MM.1S (cell line): ENCODE measurements at regions not wholly inside any gene's neighbourhood (a gene's known extent, or its start where the extent isn't known, plus 50 kb on each side); places are given as distances from the start of the nearest gene placed in this dataset.

Experiments
- DNase-seq: peaks from one replicate; pipeline ENCODE4 v3.0.0-alpha.2; 2015
- H2AFZ ChIP-seq: fragments of 300-600 bp; sonication (generic); 2 replicates; pipeline ENCODE4 v1.6.0; 2016; ENCODE audit warnings: antibody characterized with exemption, low read length
- H3F3A ChIP-seq: fragments of 300-600 bp; sonication (generic); 2 replicates; pipeline ENCODE4 v1.6.1; 2016; ENCODE audit warnings: mild to moderate bottlenecking, antibody characterized with exemption, low read length, moderate library complexity, mixed read lengths; ENCODE audit not compliant: insufficient read depth
- H3K27ac ChIP-seq: fragments of 300-600 bp; sonication (generic); 2 replicates; pipeline ENCODE4 v1.5.1; 2016; ENCODE audit warnings: mild to moderate bottlenecking, low read length
- H3K27me3 ChIP-seq: fragments of 300-600 bp; sonication (generic); replicated peaks from 2 replicates; pipeline ENCODE4 v1.6.0; 2016; ENCODE audit warnings: low read length; ENCODE audit not compliant: insufficient read depth
- H3K36me3 ChIP-seq: fragments of 300-600 bp; sonication (generic); replicated peaks from 2 replicates; pipeline ENCODE4 v1.6.1; 2016; ENCODE audit warnings: mild to moderate bottlenecking, low read length, mixed read lengths; ENCODE audit not compliant: insufficient read depth
- H3K4me1 ChIP-seq: fragments of 300-600 bp; sonication (generic); 2 replicates; pipeline ENCODE4 v1.6.1; 2016; ENCODE audit warnings: low read length, mixed read lengths
- H3K4me2 ChIP-seq: fragments of 300-600 bp; sonication (generic); 2 replicates; pipeline ENCODE4 v1.6.0; 2016; ENCODE audit warnings: low read depth, low read length
- H3K4me3 ChIP-seq: fragments of 300-600 bp; sonication (generic); 2 replicates; pipeline ENCODE4 v1.5.1; 2016; ENCODE audit warnings: low read length, mixed read lengths
- H3K79me2 ChIP-seq: fragments of 300-600 bp; sonication (generic); 2 replicates; pipeline ENCODE4 v1.6.1; 2016; ENCODE audit warnings: mixed run types, low read length, mixed read lengths
- H3K9ac ChIP-seq: fragments of 300-600 bp; sonication (generic); 2 replicates; pipeline ENCODE4 v1.6.1; 2016; ENCODE audit warnings: low read length, mixed read lengths
- H3K9me2 ChIP-seq: fragments of 300-600 bp; sonication (generic); replicated peaks from 2 replicates; pipeline ENCODE4 v1.6.1; 2016; ENCODE audit warnings: mild to moderate bottlenecking, low read length, mixed read lengths; ENCODE audit not compliant: insufficient read depth
- H3K9me3 ChIP-seq: fragments of 300-600 bp; sonication (generic); replicated peaks from 2 replicates; pipeline ENCODE4 v1.6.1; 2016; ENCODE audit warnings: mild to moderate bottlenecking, low read length, mixed read lengths; ENCODE audit not compliant: insufficient read depth
- H4K20me1 ChIP-seq: fragments of 300-600 bp; sonication (generic); 2 replicates; pipeline ENCODE4 v1.6.1; 2016; ENCODE audit warnings: mild to moderate bottlenecking, low read length, moderate library complexity, mixed read lengths; ENCODE audit not compliant: insufficient read depth
- EZH2 ChIP-seq: fragments of 300-600 bp; sonication (generic); optimal IDR thresholded peaks from 2 replicates; pipeline ENCODE3; 2017; ENCODE audit warnings: low read depth, mild to moderate bottlenecking, antibody characterized with exemption, low read length, mixed read lengths
- EZH2phosphoT487 ChIP-seq: fragments of 300-600 bp; sonication (generic); IDR thresholded peaks from 2 replicates; pipeline ENCODE4 v1.6.1; 2018; ENCODE audit warnings: antibody characterized with exemption, low read length
- TF ChIP-seq, protein P1 (sequence below): fragments of 300-600 bp; sonication (generic); IDR thresholded peaks from 2 replicates; pipeline ENCODE4 v1.5.1; 2016; ENCODE audit warnings: antibody characterized with exemption, low read length, mixed read lengths

DNA sequence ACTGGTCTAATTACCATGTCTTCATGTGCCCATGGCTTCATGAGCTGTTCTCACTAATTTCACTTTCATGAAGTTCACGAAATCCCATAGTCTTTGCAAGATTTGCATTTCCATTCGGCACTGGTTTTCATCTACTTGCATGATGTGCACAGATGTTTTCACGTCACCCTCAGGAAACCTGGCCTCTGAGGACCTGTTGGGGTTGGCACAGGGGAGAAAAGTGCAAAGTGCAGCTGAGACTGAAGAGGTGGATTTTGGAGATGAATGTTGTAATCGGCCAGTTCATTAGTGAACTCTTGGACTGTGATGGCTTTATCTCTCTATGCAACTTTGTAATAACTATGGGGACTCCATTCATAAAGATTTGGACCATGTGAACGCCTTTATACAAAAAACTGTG is 80.2 kb upstream of the SULF2 start:
- no peak overlapping the region for H3K4me3 ChIP-seq
- H3K36me3 ChIP-seq: no peaks in the 10 kb centered on the region
- H3K4me1 ChIP-seq: no peaks in the 10 kb centered on the region
- TF ChIP-seq EZH2phosphoT487 (no peak), EZH2 (no peak)
- TF ChIP-seq, protein P1, sequence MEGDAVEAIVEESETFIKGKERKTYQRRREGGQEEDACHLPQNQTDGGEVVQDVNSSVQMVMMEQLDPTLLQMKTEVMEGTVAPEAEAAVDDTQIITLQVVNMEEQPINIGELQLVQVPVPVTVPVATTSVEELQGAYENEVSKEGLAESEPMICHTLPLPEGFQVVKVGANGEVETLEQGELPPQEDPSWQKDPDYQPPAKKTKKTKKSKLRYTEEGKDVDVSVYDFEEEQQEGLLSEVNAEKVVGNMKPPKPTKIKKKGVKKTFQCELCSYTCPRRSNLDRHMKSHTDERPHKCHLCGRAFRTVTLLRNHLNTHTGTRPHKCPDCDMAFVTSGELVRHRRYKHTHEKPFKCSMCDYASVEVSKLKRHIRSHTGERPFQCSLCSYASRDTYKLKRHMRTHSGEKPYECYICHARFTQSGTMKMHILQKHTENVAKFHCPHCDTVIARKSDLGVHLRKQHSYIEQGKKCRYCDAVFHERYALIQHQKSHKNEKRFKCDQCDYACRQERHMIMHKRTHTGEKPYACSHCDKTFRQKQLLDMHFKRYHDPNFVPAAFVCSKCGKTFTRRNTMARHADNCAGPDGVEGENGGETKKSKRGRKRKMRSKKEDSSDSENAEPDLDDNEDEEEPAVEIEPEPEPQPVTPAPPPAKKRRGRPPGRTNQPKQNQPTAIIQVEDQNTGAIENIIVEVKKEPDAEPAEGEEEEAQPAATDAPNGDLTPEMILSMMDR: no peak
- H3K9ac ChIP-seq: no peak overlapping the region
- H3K9me2 ChIP-seq: no peaks in the 10 kb centered on the region
- H3K27me3 ChIP-seq: no peaks in the 10 kb centered on the region
- no peak overlapping the region for H2AFZ ChIP-seq
- H3K79me2 ChIP-seq: no peaks in the 10 kb centered on the region
- no peaks in the 10 kb centered on the region for H3F3A ChIP-seq
- no peak for DNase-seq
- no peak overlapping the region for H3K27ac ChIP-seq
- H3K9me3 ChIP-seq: no peaks in the 10 kb centered on the region
- no peak overlapping the region for H3K4me2 ChIP-seq
- H4K20me1 ChIP-seq: no peaks in the 10 kb centered on the region

DNA sequence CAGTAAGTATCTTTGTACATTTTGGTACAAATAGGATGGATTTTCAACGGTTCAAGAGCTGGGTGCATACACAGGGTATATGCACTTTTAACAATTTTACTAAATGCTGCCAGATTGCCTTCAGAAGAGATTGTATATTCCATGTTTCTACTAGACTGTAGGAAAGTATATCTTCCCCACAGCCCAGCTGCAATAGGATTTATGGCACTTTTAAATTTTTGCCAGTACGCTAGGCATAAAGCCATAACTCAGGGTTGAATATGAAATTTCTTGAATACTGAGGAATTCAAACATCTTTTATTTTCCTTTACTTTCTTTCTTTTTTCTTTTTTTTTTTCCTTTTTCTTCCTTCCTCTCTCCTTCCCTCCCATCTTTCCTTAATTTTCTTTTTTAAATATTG is 78.7 kb upstream of the SULF2 start:
- DNase-seq: no peak
- Histone ChIP-seq H3K4me3 (no peak overlapping the region), H3K36me3 (no peaks in the 10 kb centered on the region), H3K27ac (no peak overlapping the region), H3K9me2 (no peaks in the 10 kb centered on the region), H4K20me1 (no peaks in the 10 kb centered on the region), H3K4me2 (no peak overlapping the region), H3K4me1 (peaks cover 4% of the 10 kb centered on the region; the same call in 1 of the 2 replicates), H3K79me2 (no peaks in the 10 kb centered on the region), H3F3A (no peaks in the 10 kb centered on the region), H3K27me3 (no peaks in the 10 kb centered on the region), H3K9ac (no peak overlapping the region), H2AFZ (no peak overlapping the region), H3K9me3 (no peaks in the 10 kb centered on the region)
- no peak for TF ChIP-seq EZH2
- TF ChIP-seq, protein P1: no peak
- no peak for TF ChIP-seq EZH2phosphoT487

DNA sequence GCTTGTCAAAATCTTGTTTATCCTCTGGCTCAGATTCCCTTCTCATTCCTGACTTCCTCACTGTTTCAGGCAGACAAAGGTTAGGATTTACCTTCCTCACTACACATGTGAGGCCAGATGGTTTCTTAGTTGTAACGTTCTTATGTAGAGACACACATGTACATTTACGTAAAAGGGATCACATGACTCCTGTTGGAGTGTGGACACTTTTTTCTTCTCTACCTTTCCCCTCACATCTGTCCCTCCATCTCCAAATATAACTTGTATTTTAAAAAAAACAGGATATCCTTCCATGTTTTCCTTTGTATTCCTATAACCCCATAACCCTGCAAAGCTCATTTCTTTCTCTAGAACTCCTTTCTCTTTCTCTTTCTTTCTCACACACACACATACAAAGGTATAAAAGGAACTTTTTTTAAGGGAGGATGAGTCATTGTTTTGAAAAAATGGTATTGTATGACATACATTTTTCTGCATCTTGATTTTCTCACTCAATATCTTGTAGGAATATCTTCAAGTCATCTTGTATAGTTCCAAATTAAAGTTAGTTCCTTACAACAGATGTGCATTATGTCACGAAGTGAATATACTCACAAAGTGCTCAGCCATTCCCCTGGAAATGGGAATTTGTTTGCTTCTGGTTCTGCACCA is 78.2 kb upstream of the SULF2 start:
- DNase-seq: no peak
- Histone ChIP-seq H3K36me3 (no peaks in the 10 kb centered on the region), H3F3A (no peaks in the 10 kb centered on the region), H3K79me2 (no peaks in the 10 kb centered on the region), H3K4me3 (no peak overlapping the region), H4K20me1 (no peaks in the 10 kb centered on the region), H3K4me1 (peaks cover 10% of the 10 kb centered on the region; the same call in 1 of the 2 replicates), H3K9me3 (no peaks in the 10 kb centered on the region), H2AFZ (no peak overlapping the region), H3K4me2 (no peak overlapping the region), H3K9ac (no peak overlapping the region), H3K27ac (no peak overlapping the region), H3K27me3 (no peaks in the 10 kb centered on the region), H3K9me2 (no peaks in the 10 kb centered on the region)
- TF ChIP-seq, protein P1: no peak
- no peak for TF ChIP-seq EZH2
- TF ChIP-seq EZH2phosphoT487: no peak
